ENCODE measurements at regions not wholly inside any gene's neighbourhood (a gene's known extent, or its start where the extent isn't known, plus 50 kb on each side); places are given as distances from the start of the nearest gene placed in this dataset.

DNA sequence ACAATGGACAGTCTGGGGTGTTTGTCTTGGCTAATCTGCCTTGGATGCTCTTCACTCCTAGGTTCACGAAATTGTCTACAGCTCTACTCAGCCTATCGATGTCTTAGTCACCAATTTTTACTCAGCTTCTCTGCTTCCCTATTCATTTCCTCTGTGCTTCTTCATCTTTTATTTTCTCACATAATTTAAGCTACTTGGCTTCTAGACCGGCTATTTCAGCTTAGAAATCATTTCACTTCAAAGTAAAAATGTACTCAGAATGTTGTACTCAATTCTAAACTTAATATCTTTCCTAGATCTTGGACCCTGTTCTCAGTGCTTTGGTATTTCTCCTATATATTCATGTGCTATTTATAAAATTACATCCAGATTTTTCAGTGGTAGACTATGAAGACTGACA lies 430.0 kb upstream of the FTMT start:
- TF ChIP-seq, protein P1, sequence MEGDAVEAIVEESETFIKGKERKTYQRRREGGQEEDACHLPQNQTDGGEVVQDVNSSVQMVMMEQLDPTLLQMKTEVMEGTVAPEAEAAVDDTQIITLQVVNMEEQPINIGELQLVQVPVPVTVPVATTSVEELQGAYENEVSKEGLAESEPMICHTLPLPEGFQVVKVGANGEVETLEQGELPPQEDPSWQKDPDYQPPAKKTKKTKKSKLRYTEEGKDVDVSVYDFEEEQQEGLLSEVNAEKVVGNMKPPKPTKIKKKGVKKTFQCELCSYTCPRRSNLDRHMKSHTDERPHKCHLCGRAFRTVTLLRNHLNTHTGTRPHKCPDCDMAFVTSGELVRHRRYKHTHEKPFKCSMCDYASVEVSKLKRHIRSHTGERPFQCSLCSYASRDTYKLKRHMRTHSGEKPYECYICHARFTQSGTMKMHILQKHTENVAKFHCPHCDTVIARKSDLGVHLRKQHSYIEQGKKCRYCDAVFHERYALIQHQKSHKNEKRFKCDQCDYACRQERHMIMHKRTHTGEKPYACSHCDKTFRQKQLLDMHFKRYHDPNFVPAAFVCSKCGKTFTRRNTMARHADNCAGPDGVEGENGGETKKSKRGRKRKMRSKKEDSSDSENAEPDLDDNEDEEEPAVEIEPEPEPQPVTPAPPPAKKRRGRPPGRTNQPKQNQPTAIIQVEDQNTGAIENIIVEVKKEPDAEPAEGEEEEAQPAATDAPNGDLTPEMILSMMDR (IDR thresholded peaks at IDR 0.05): no peak
- no peak for TF ChIP-seq POLR2A (IDR thresholded peaks at IDR 0.05)
